Chondrocyte (in vitro differentiated cells): ENCODE measurements at regions not wholly inside any gene's neighbourhood (a gene's known extent, or its start where the extent isn't known, plus 50 kb on each side); places are given as distances from the start of the nearest gene placed in this dataset.

Experiments used
- DNase-seq: peaks from one replicate; pipeline ENCODE4 v3.0.0; 2021; ENCODE audit warnings: mixed read lengths, low spot score
- H3K27ac Mint-ChIP-seq: one replicate; pipeline ENCODE4 v1.8.0; 2021; ENCODE audit warnings: mild to moderate bottlenecking, moderate library complexity, mixed read lengths; ENCODE audit not compliant: unreplicated experiment
- H3K27me3 Mint-ChIP-seq: 2 replicates; pipeline ENCODE4 v1.8.0; 2021; ENCODE audit warnings: low read depth, mixed read lengths
- H3K36me3 Mint-ChIP-seq: 2 replicates; pipeline ENCODE4 v1.8.0; 2021; ENCODE audit warnings: low read depth, mixed read lengths
- H3K4me1 Mint-ChIP-seq: 2 replicates; pipeline ENCODE4 v1.8.0; 2021; ENCODE audit warnings: low read depth, mild to moderate bottlenecking, mixed read lengths
- H3K4me3 Mint-ChIP-seq: one replicate; pipeline ENCODE4 v1.8.0; 2021; ENCODE audit warnings: mild to moderate bottlenecking, moderate library complexity, mixed read lengths; ENCODE audit not compliant: unreplicated experiment
- H3K9me3 Mint-ChIP-seq: 2 replicates; pipeline ENCODE4 v1.8.0; 2021; ENCODE audit warnings: low read depth, mixed read lengths
- TF ChIP-seq, protein P1 (sequence below): fragments of 200-600 bp; sonication (generic); IDR thresholded peaks from 2 replicates; pipeline ENCODE4 v1.5.0; 2021; ENCODE audit warnings: antibody characterized with exemption, mild to moderate bottlenecking, moderate library complexity

DNA sequence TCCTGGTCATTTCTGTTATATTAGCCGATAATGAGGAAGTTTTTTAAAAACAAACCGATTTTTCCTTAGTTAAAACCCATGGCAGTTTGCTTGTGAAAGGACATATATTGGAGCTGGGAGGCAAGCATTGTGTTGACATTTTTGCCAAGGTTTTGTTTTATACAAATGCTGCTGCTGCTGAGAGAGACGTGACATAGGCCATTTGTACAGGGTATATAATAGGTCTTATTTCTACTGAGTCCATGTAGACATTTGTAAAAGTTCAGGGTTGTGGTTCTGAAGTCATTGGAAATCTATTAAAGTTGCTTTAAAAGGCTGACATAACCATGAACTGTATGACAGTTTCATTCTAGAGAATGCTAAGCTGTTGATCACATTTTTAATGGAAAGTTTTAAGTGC lies 424.0 kb upstream of the FANCL start:
- no peak for DNase-seq
- peaks cover 7% of the 10 kb centered on the region for H3K27me3 Mint-ChIP-seq
- no peak overlapping the region for H3K27ac Mint-ChIP-seq
- H3K4me3 Mint-ChIP-seq = no peak overlapping the region
- TF ChIP-seq, protein P1, sequence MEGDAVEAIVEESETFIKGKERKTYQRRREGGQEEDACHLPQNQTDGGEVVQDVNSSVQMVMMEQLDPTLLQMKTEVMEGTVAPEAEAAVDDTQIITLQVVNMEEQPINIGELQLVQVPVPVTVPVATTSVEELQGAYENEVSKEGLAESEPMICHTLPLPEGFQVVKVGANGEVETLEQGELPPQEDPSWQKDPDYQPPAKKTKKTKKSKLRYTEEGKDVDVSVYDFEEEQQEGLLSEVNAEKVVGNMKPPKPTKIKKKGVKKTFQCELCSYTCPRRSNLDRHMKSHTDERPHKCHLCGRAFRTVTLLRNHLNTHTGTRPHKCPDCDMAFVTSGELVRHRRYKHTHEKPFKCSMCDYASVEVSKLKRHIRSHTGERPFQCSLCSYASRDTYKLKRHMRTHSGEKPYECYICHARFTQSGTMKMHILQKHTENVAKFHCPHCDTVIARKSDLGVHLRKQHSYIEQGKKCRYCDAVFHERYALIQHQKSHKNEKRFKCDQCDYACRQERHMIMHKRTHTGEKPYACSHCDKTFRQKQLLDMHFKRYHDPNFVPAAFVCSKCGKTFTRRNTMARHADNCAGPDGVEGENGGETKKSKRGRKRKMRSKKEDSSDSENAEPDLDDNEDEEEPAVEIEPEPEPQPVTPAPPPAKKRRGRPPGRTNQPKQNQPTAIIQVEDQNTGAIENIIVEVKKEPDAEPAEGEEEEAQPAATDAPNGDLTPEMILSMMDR = no peak
- H3K36me3 Mint-ChIP-seq = no peaks in the 10 kb centered on the region
- no peaks in the 10 kb centered on the region for H3K9me3 Mint-ChIP-seq
- H3K4me1 Mint-ChIP-seq = no peaks in the 10 kb centered on the region

- Mint-ChIP-seq H3K4me1 (no peaks in the 10 kb centered on the region), H3K9me3 (no peaks in the 10 kb centered on the region), H3K36me3 (no peaks in the 10 kb centered on the region), H3K27me3 (peaks cover 7% of the 10 kb centered on the region), H3K4me3 (no peak overlapping the region), H3K27ac (no peak overlapping the region)
- TF ChIP-seq, protein P1 = no peak
- DNase-seq = no peak
Observed at GRCh38 chr2:58664523-58665151, 423.5 kb upstream of the FANCL start.

DNA sequence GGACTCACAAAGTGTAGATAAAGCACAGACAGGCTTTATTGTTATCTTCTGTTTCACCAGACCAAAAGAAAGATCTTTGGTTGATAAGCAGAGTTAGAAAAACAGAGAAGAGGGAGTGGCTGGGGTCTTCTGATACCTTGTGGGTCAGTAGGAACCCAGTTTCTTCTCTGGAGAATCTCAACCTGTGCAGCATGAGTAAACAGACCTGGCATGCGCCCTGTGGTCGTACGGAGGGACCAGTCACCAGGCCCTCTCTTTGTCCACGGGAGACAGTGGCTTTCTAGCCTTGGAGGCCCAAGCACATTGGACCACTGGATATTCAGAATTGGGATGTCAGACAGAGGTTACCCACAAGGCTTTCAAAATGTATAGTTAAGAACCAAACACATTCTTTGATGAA lies 418.9 kb upstream of the FANCL start:
- Mint-ChIP-seq H3K36me3 (peaks cover 1% of the 10 kb centered on the region), H3K27me3 (peaks cover 9% of the 10 kb centered on the region), H3K27ac (no peak overlapping the region), H3K4me3 (no peak overlapping the region), H3K9me3 (no peaks in the 10 kb centered on the region), H3K4me1 (peaks cover 3% of the 10 kb centered on the region)
- TF ChIP-seq, protein P1 = no peak
- no peak for DNase-seq

GRCh38 chr2:58655152-58655551 lies 414.0 kb upstream of the FANCL start:
- Mint-ChIP-seq H3K27me3 (peaks cover 15% of the 10 kb centered on the region), H3K9me3 (no peaks in the 10 kb centered on the region), H3K27ac (no peak overlapping the region), H3K4me1 (peaks cover 3% of the 10 kb centered on the region), H3K4me3 (no peak overlapping the region), H3K36me3 (peaks cover 1% of the 10 kb centered on the region)
- DNase-seq = no peak
- TF ChIP-seq, protein P1 = no peak

- TF ChIP-seq, protein P1 = no peak
- H3K27ac Mint-ChIP-seq = no peak overlapping the region
- H3K36me3 Mint-ChIP-seq = peaks cover 1% of the 10 kb centered on the region
- H3K4me3 Mint-ChIP-seq = no peak overlapping the region
- peaks cover 15% of the 10 kb centered on the region for H3K27me3 Mint-ChIP-seq
- peaks cover 3% of the 10 kb centered on the region for H3K4me1 Mint-ChIP-seq
- no peak for DNase-seq
- H3K9me3 Mint-ChIP-seq = no peaks in the 10 kb centered on the region
Observed at GRCh38 chr2:58651930-58652329, 410.8 kb upstream of the FANCL start.
